H1 (cell line): ENCODE measurements at regions not wholly inside any gene's neighbourhood (a gene's known extent, or its start where the extent isn't known, plus 50 kb on each side); places are given as distances from the start of the nearest gene placed in this dataset.

Experiments
- NRF1 ChIP-seq: IDR thresholded peaks from 2 replicates; pipeline ENCODE4 v1.6.1; 2011; ENCODE audit warnings: mild to moderate bottlenecking, low read depth, low read length, improper control_type of control experiment

- no peak for TF ChIP-seq NRF1
These were observed 251.0 kb downstream of the TTLL7 start (continued) for GRCh38 chr1:83747853-83748482.
